ENCODE measurements at regions not wholly inside any gene's neighbourhood (a gene's known extent, or its start where the extent isn't known, plus 50 kb on each side); places are given as distances from the start of the nearest gene placed in this dataset.
"Not testable (repeated sequence)": the region's sequence is repeated elsewhere in the genome, so short reads cannot be mapped to it uniquely, and the experiment has no call there.

- not testable (repeated sequence) for TF ChIP-seq CTCF (IDR thresholded peaks at IDR 0.05); ZFX (IDR thresholded peaks at IDR 0.05; ENCODE audit: borderline replicate concordance)
These were observed 383.9 kb upstream of the CDIN1 start for GRCh38 chr15:36195361-36196007.

Measured in 22Rv1 (cell line).